ENCODE measurements at regions not wholly inside any gene's neighbourhood (a gene's known extent, or its start where the extent isn't known, plus 50 kb on each side); places are given as distances from the start of the nearest gene placed in this dataset.

- no peak for DNase-seq
These were observed 287.0 kb downstream of the EPHA4 start for GRCh38 chr2:221285148-221285547.

GRCh38 chr2:221286406-221286805 is 285.7 kb downstream of the EPHA4 start:
- DNase-seq, result no peak

GRCh38 chr2:221289389-221289788 is 282.7 kb downstream of the EPHA4 start:
- no peak for DNase-seq

- no peak for DNase-seq
These were observed 282.3 kb downstream of the EPHA4 start for GRCh38 chr2:221289846-221290245.

GRCh38 chr2:221293949-221294742 is 278.0 kb downstream of the EPHA4 start:
- no peak for DNase-seq

GRCh38 chr2:221304916-221305315 is 267.2 kb downstream of the EPHA4 start:
- no peak for DNase-seq

GRCh38 chr2:221308507-221309066 is 263.5 kb downstream of the EPHA4 start:
- DNase-seq, result no peak

GRCh38 chr2:221309892-221310583 is 262.1 kb downstream of the EPHA4 start:
- no peak for DNase-seq

GRCh38 chr2:221310730-221311129 is 261.4 kb downstream of the EPHA4 start:
- no peak for DNase-seq

GRCh38 chr2:221312634-221313033 is 259.5 kb downstream of the EPHA4 start:
- no peak for DNase-seq

GRCh38 chr2:221314786-221315185 is 257.3 kb downstream of the EPHA4 start:
- no peak for DNase-seq

- DNase-seq, result no peak
These were observed 253.6 kb downstream of the EPHA4 start for GRCh38 chr2:221318376-221319130.

- no peak for DNase-seq
These were observed 249.4 kb downstream of the EPHA4 start for GRCh38 chr2:221322741-221323140.

- no peak for DNase-seq
These were observed 248.6 kb downstream of the EPHA4 start for GRCh38 chr2:221323513-221323912.

GRCh38 chr2:221330436-221330835 is 241.7 kb downstream of the EPHA4 start:
- DNase-seq, result no peak

- DNase-seq, result no peak
These were observed 237.5 kb downstream of the EPHA4 start for GRCh38 chr2:221334481-221335218.

- DNase-seq, result no peak
These were observed 236.8 kb downstream of the EPHA4 start for GRCh38 chr2:221335219-221335752.

- no peak for DNase-seq
These were observed 235.1 kb downstream of the EPHA4 start for GRCh38 chr2:221336967-221337366.

GRCh38 chr2:221337957-221338685 is 234.0 kb downstream of the EPHA4 start:
- no peak for DNase-seq

- DNase-seq, result no peak
These were observed 229.7 kb downstream of the EPHA4 start for GRCh38 chr2:221342388-221342787.

GRCh38 chr2:221343524-221343923 is 228.6 kb downstream of the EPHA4 start:
- DNase-seq, result no peak

GRCh38 chr2:221345516-221345915 is 226.6 kb downstream of the EPHA4 start:
- DNase-seq, result no peak

All from hematopoietic multipotent progenitor cell treated with erythropoietin and hydrocortisone succinate and interleukin-3 and kit ligand, for 8 days (in vitro differentiated cells).